Activated CD8-positive, alpha-beta memory T cell treated with anti-CD3 and anti-CD28 coated beads for 48 hours (primary cell): ENCODE measurements at regions not wholly inside any gene's neighbourhood (a gene's known extent, or its start where the extent isn't known, plus 50 kb on each side); places are given as distances from the start of the nearest gene placed in this dataset.

ENCODE experiments used
- DNase-seq, 3 experiments: peaks; one replicate each; pipeline ENCODE4 v3.0.0-alpha.2; 2020; ENCODE audit warnings: low read depth in 2 of 3, low spot score in 2 of 3

GRCh38 chr13:73684286-73684685 lies 449.9 kb downstream of the KLF12 start:
- DNase-seq: no peak

GRCh38 chr13:73683746-73684145 lies 450.5 kb downstream of the KLF12 start:
- no peak for DNase-seq

- no peak for DNase-seq
These were observed 452.4 kb downstream of the KLF12 start for GRCh38 chr13:73681779-73682178.

GRCh38 chr13:73681015-73681414 lies 453.2 kb downstream of the KLF12 start:
- DNase-seq: no peak

- no peak for DNase-seq
These were observed 457.1 kb downstream of the KLF12 start for GRCh38 chr13:73677048-73677601.

GRCh38 chr13:73676550-73677047 lies 457.6 kb downstream of the KLF12 start:
- DNase-seq: no peak

GRCh38 chr13:73675821-73676220 lies 458.4 kb downstream of the KLF12 start:
- DNase-seq: no peak

- DNase-seq: no peak
These were observed 459.6 kb downstream of the KLF12 start for GRCh38 chr13:73674570-73674969.

- DNase-seq: no peak
These were observed 460.3 kb downstream of the KLF12 start for GRCh38 chr13:73673931-73674330.

- DNase-seq: no peak
These were observed 461.7 kb downstream of the KLF12 start for GRCh38 chr13:73672492-73672891.

- DNase-seq: no peak
These were observed 462.5 kb downstream of the KLF12 start for GRCh38 chr13:73671732-73672131.

GRCh38 chr13:73671011-73671410 lies 463.2 kb downstream of the KLF12 start:
- no peak for DNase-seq

GRCh38 chr13:73667756-73668155 lies 466.4 kb downstream of the KLF12 start:
- DNase-seq: no peak

- DNase-seq: no peak
These were observed 468.9 kb downstream of the KLF12 start for GRCh38 chr13:73665261-73665660.

- DNase-seq: no peak
These were observed 469.4 kb downstream of the KLF12 start for GRCh38 chr13:73664851-73665250.

GRCh38 chr13:73662833-73663232 lies 471.4 kb downstream of the KLF12 start:
- no peak for DNase-seq

- no peak for DNase-seq
These were observed 472.3 kb downstream of the KLF12 start for GRCh38 chr13:73661687-73662425.

GRCh38 chr13:73661066-73661465 lies 473.1 kb downstream of the KLF12 start:
- DNase-seq: no peak

- no peak for DNase-seq
These were observed 475.6 kb downstream of the KLF12 start for GRCh38 chr13:73658639-73659038.

- DNase-seq: no peak
These were observed 476.2 kb downstream of the KLF12 start for GRCh38 chr13:73657821-73658540.

- no peak for DNase-seq
These were observed 477.3 kb downstream of the KLF12 start for GRCh38 chr13:73656863-73657262.

GRCh38 chr13:73653688-73654087 lies 480.5 kb downstream of the KLF12 start:
- no peak for DNase-seq
